PC-9 (cell line): ENCODE measurements at regions not wholly inside any gene's neighbourhood (a gene's known extent, or its start where the extent isn't known, plus 50 kb on each side); places are given as distances from the start of the nearest gene placed in this dataset.

ENCODE experiments used
- CTCF ChIP-seq: fragments of 200-600 bp; sonication (generic); conservative IDR thresholded peaks from 2 replicates; pipeline ENCODE4 v1.6.1; 2017; ENCODE audit warnings: mixed run types, antibody characterized with exemption, mild to moderate bottlenecking, moderate library complexity
- EZH2 ChIP-seq: fragments of 200-600 bp; sonication (generic); IDR thresholded peaks from 2 replicates; pipeline ENCODE4 v1.8.0; 2017; ENCODE audit warnings: antibody characterized with exemption, low read depth

GRCh38 chr9:107669422-107669821, 179.9 kb upstream of the KLF4 start:
- TF ChIP-seq CTCF, result no peak
- no peak for TF ChIP-seq EZH2
